ENCODE measurements at regions not wholly inside any gene's neighbourhood (a gene's known extent, or its start where the extent isn't known, plus 50 kb on each side); places are given as distances from the start of the nearest gene placed in this dataset.

- TF ChIP-seq CTCF (IDR thresholded peaks at IDR 0.05; ENCODE audit: low read depth, low read length, poor library complexity, severe bottlenecking), result no peak
- no peak for TF ChIP-seq EZH2phosphoT487 (IDR thresholded peaks at IDR 0.05; ENCODE audit: borderline replicate concordance, low read length)
- H3K27me3 ChIP-seq (ENCODE audit: control insufficient read depth, low read length), result no peaks in the 10 kb centered on the region
- H3F3A ChIP-seq (ENCODE audit: control insufficient read depth, insufficient read depth), result no peaks in the 10 kb centered on the region
- H3K4me1 ChIP-seq (ENCODE audit: control insufficient read depth, low read length), result no peaks in the 10 kb centered on the region
- no peak overlapping the region for H3K27ac ChIP-seq (ENCODE audit: low read depth, low read length)
- H3K4me2 ChIP-seq (ENCODE audit: low read length), result no peak overlapping the region
- no peaks in the 10 kb centered on the region for H4K20me1 ChIP-seq (ENCODE audit: control insufficient read depth, insufficient read depth, low read depth, low read length)
- H3K36me3 ChIP-seq (ENCODE audit: control insufficient read depth, low read length), result no peaks in the 10 kb centered on the region
- no peaks in the 10 kb centered on the region for H3K9me2 ChIP-seq (replicated peaks; ENCODE audit: control insufficient read depth, low read length)
- no peak overlapping the region for H3K4me3 ChIP-seq (ENCODE audit: low read length)
- no peaks in the 10 kb centered on the region for H3K79me2 ChIP-seq (ENCODE audit: control insufficient read depth, low read length)
- H3K9me3 ChIP-seq (ENCODE audit: control insufficient read depth, insufficient read depth, low read length), result no peaks in the 10 kb centered on the region
Measured at GRCh38 chr12:58809064-58809607, 111.2 kb downstream of the LRIG3 start.

GRCh38 chr12:58811346-58811745 lies 109.0 kb downstream of the LRIG3 start:
- Histone ChIP-seq H3K4me3 (ENCODE audit: low read length) (no peak overlapping the region), H3K27ac (ENCODE audit: low read depth, low read length) (no peak overlapping the region), H3K4me1 (ENCODE audit: control insufficient read depth, low read length) (no peaks in the 10 kb centered on the region), H3K36me3 (ENCODE audit: control insufficient read depth, low read length) (no peaks in the 10 kb centered on the region), H3K27me3 (ENCODE audit: control insufficient read depth, low read length) (no peaks in the 10 kb centered on the region), H4K20me1 (ENCODE audit: control insufficient read depth, insufficient read depth, low read depth, low read length) (no peaks in the 10 kb centered on the region), H3K9me2 (replicated peaks; ENCODE audit: control insufficient read depth, low read length) (no peaks in the 10 kb centered on the region), H3K4me2 (ENCODE audit: low read length) (no peak overlapping the region), H3K9me3 (ENCODE audit: control insufficient read depth, insufficient read depth, low read length) (no peaks in the 10 kb centered on the region), H3F3A (ENCODE audit: control insufficient read depth, insufficient read depth) (no peaks in the 10 kb centered on the region), H3K79me2 (ENCODE audit: control insufficient read depth, low read length) (no peaks in the 10 kb centered on the region)
- TF ChIP-seq CTCF (IDR thresholded peaks at IDR 0.05; ENCODE audit: low read depth, low read length, poor library complexity, severe bottlenecking) (no peak), EZH2phosphoT487 (IDR thresholded peaks at IDR 0.05; ENCODE audit: borderline replicate concordance, low read length) (no peak)

- Histone ChIP-seq H3K9me3 (ENCODE audit: control insufficient read depth, insufficient read depth, low read length) (no peaks in the 10 kb centered on the region; the same call in 1 of the 2 replicates), H3K27me3 (ENCODE audit: control insufficient read depth, low read length) (no peaks in the 10 kb centered on the region), H3F3A (ENCODE audit: control insufficient read depth, insufficient read depth) (no peaks in the 10 kb centered on the region), H3K79me2 (ENCODE audit: control insufficient read depth, low read length) (no peaks in the 10 kb centered on the region), H3K27ac (ENCODE audit: low read depth, low read length) (no peak overlapping the region), H3K36me3 (ENCODE audit: control insufficient read depth, low read length) (no peaks in the 10 kb centered on the region), H4K20me1 (ENCODE audit: control insufficient read depth, insufficient read depth, low read depth, low read length) (no peaks in the 10 kb centered on the region), H3K4me1 (ENCODE audit: control insufficient read depth, low read length) (no peaks in the 10 kb centered on the region), H3K4me3 (ENCODE audit: low read length) (no peak overlapping the region), H3K4me2 (ENCODE audit: low read length) (no peak overlapping the region), H3K9me2 (replicated peaks; ENCODE audit: control insufficient read depth, low read length) (no peaks in the 10 kb centered on the region)
- TF ChIP-seq CTCF (IDR thresholded peaks at IDR 0.05; ENCODE audit: low read depth, low read length, poor library complexity, severe bottlenecking) (no peak), EZH2phosphoT487 (IDR thresholded peaks at IDR 0.05; ENCODE audit: borderline replicate concordance, low read length) (no peak)
Measured at GRCh38 chr12:58812214-58812613, 108.1 kb downstream of the LRIG3 start.

Data from DOHH2 (cell line).